Thymus (tissue), 11 donors: ENCODE measurements at regions not wholly inside any gene's neighbourhood (a gene's known extent, or its start where the extent isn't known, plus 50 kb on each side); places are given as distances from the start of the nearest gene placed in this dataset.

Experiments used
- DNase-seq, 9 donors: peaks; one replicate each; pipeline ENCODE4 v3.0.0-alpha.2; 2013; ENCODE audit warnings: low spot score in 9 of 9, low read depth in 6 of 9, missing footprints in 1 of 9
- H3K27ac ChIP-seq, 2 donors: one replicate each; pipeline ENCODE4 v1.5.1; 2013; ENCODE audit warnings: control low read depth in 1 of 2, low read depth in 1 of 2, low read length in 1 of 2, mild to moderate bottlenecking in 1 of 2, moderate library complexity in 1 of 2
- H3K27me3 ChIP-seq, 2 donors: one replicate each; pipeline ENCODE4 v1.5.1; 2013; ENCODE audit warnings: low read length in 1 of 2; ENCODE audit not compliant: control insufficient read depth in 2 of 2, insufficient read depth in 1 of 2
- H3K36me3 ChIP-seq, 2 donors: one replicate each; pipeline ENCODE4 v1.5.1; 2013; ENCODE audit warnings: low read length in 1 of 2, mild to moderate bottlenecking in 1 of 2, moderate library complexity in 1 of 2; ENCODE audit not compliant: control insufficient read depth in 2 of 2, insufficient read depth in 2 of 2
- H3K4me1 ChIP-seq, 2 donors: one replicate each; pipeline ENCODE4 v1.5.1; 2013; ENCODE audit warnings: low read length in 2 of 2; ENCODE audit not compliant: control insufficient read depth in 2 of 2, insufficient read depth in 2 of 2
- H3K4me3 ChIP-seq, 2 donors: one replicate each; pipeline ENCODE4 v1.5.1; 2013; ENCODE audit warnings: low read length in 2 of 2, control low read depth in 1 of 2, mild to moderate bottlenecking in 1 of 2
- H3K9me3 ChIP-seq, 2 donors: one replicate each; pipeline ENCODE4 v1.5.1; 2013; ENCODE audit warnings: low read length in 1 of 2, mild to moderate bottlenecking in 1 of 2; ENCODE audit not compliant: control insufficient read depth in 2 of 2, insufficient read depth in 1 of 2
- WGBS: extraction: QIAGEN DNeasy Blood & Tissue Kit; methylation state at CpG from one replicate; pipeline ENCODE4 v1.1.7; 2013; 5-methylcytosine and 5-hydroxymethylcytosine counted together
- donor health status: healthy.

DNA sequence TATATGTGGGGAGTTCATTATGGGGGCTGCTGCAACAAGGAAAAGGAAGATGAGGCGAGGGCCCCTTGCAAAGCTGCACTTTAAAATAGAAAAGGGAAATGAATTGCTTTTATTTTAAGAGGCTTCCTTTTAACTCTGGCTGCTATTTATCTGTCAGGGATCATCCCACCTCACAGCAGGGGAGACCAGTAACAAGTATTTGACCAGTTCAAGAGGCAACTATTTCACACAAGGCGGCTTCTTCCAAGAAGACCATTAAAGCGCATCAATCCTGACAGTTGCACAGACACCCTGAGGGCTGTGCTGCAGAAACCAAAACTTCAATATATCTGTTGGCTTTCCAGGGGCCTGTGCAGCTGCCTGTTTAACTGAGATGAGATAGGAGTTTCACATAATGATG, 1009.2 kb downstream of the SORCS3 start:
- DNase-seq: no peak
- 58% methylated on average over 3 of the region's 3 CpGs for WGBS
- no peak overlapping the region for H3K27ac ChIP-seq
- H3K4me1 ChIP-seq: no peaks in the 10 kb centered on the region
- H3K27me3 ChIP-seq: no peaks in the 10 kb centered on the region
- no peaks in the 10 kb centered on the region for H3K9me3 ChIP-seq
- no peak overlapping the region for H3K4me3 ChIP-seq
- no peaks in the 10 kb centered on the region for H3K36me3 ChIP-seq

DNA sequence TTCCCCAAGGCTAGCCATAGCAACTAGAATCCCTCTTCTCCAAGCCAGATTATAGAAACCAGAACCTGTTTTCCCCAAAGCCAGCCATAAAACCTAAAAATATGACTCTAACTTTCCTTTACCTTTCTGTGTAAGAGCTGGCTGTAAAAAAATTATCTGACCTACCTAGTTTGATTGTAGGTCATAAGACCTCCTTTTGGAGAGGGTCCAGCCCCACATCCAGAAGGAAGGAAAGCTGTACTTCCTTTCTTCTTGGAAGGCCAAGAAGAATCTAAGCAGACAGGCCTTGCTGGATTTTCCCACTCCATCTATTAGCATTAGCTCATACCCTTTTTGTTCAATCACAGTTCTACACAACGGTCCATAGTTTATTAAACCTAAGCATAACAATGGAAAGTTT, 1006.3 kb downstream of the SORCS3 start:
- no peaks in the 10 kb centered on the region for H3K36me3 ChIP-seq
- H3K4me1 ChIP-seq: no peaks in the 10 kb centered on the region
- DNase-seq: no peak
- 87% methylated on average over 1 of the region's 1 CpG for WGBS
- H3K9me3 ChIP-seq: no peaks in the 10 kb centered on the region
- no peak overlapping the region for H3K27ac ChIP-seq
- H3K27me3 ChIP-seq: no peaks in the 10 kb centered on the region
- no peak overlapping the region for H3K4me3 ChIP-seq

DNA sequence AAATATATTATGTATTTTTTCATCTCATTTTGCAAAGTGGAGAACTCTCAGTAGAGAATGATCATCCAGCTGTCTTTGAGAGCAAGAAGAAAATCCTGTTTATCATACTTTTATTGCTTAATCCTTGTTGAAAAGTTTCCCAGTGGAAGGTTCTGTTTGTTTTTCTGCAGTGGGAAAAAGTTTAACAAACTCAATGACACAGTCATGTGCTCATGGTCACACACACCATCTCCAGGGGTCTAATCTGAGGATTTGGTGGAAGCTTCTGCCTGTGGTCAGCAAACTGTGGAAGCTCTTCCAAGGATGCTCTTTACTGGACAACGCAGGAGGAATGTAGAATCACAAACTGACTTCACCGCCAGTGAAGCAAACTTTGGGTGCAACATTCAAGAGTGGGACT, 1003.9 kb downstream of the SORCS3 start:
- Histone ChIP-seq H3K36me3 (no peaks in the 10 kb centered on the region), H3K9me3 (no peaks in the 10 kb centered on the region), H3K4me1 (no peaks in the 10 kb centered on the region), H3K27me3 (no peaks in the 10 kb centered on the region), H3K4me3 (no peak overlapping the region), H3K27ac (no peak overlapping the region)
- no peak for DNase-seq
- WGBS: 99% methylated on average over 2 of the region's 2 CpGs

DNA sequence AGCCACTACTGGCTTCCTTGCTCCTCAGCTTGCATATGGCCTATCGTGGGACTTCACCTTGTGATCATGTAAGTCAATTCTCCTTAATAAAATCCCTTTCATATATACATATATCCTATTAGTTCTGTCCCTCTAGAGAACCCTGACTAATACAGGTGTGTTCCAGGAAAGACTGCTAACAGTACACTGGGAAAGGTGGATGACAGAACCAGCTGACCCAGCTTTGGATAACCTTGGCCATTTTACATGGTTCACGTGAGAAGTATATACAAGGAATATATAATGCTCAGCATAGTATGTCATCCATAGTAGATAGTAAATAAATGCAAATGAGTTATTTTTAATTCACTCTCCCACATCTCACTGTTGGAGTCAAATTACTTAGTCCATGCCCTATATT, 1003.5 kb downstream of the SORCS3 start:
- Histone ChIP-seq H3K4me3 (no peak overlapping the region), H3K27ac (no peak overlapping the region), H3K27me3 (no peaks in the 10 kb centered on the region), H3K9me3 (no peaks in the 10 kb centered on the region), H3K4me1 (no peaks in the 10 kb centered on the region), H3K36me3 (no peaks in the 10 kb centered on the region)
- no peak for DNase-seq
- WGBS: 91% methylated on average over 2 of the region's 2 CpGs

DNA sequence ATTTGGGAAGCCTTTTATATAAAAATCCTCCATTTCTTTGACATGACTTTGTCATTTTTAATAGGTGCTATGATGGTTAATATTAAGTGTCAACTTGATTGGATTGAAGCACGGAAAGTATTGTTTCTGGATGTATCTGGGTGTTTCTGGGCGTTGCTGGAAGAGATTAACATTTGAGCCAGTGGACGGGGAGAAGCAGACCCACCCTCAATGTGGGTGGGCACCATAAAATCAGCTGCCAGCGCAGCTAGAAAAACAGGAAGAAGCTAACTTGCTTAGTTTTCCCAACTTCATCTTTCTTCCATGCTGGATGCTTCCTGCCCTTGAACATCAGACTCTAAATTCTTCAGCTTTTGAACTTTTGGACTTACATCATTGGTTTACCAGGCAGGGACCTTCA, 1003.0 kb downstream of the SORCS3 start:
- 54% methylated on average over 4 of the region's 4 CpGs for WGBS
- no peak for DNase-seq
- H3K4me3 ChIP-seq: no peak overlapping the region
- no peaks in the 10 kb centered on the region for H3K27me3 ChIP-seq
- no peaks in the 10 kb centered on the region for H3K9me3 ChIP-seq
- H3K27ac ChIP-seq: no peak overlapping the region
- H3K4me1 ChIP-seq: no peaks in the 10 kb centered on the region
- no peaks in the 10 kb centered on the region for H3K36me3 ChIP-seq

DNA sequence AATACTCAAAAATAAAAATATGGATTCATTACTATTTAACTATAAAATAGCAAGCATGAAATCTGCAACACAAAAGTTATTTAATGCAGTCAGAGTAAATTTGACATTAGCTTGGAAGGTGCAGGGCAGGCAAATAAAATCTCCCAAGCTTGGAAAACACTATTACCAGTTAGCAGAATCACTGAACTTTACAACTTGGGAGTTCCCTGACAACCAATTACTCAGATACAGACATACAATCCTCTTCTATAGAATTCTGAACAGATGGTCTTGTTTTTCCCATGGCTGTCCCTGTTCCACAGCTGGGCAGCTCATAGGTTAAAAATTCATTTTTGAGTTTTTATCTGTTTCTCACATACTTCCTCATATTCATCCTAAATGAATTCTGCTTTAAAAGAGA, 1002.6 kb downstream of the SORCS3 start:
- Histone ChIP-seq H3K27ac (no peak overlapping the region), H3K36me3 (no peaks in the 10 kb centered on the region), H3K9me3 (no peaks in the 10 kb centered on the region), H3K4me3 (no peak overlapping the region), H3K27me3 (no peaks in the 10 kb centered on the region), H3K4me1 (no peaks in the 10 kb centered on the region)
- DNase-seq: no peak

DNA sequence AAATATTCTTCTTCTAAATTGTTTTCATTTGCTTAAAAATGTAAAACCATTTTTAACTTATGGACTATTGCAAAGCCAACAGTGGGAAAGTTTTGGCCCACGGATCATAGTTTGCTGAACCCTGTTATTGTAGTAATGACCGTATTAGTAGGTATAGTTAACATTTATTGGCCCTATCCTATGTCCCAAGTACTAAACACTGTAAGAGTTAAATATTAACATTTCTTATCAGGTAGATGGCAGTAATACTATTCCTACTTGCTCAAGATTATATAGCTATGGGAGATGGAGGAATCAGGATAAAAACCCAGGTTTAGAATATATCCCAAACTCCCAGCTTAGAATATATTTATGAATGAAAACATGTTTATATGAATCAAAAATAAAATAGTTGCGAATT, 993.2 kb downstream of the SORCS3 start:
- no peak for DNase-seq
- no peak overlapping the region for H3K4me3 ChIP-seq
- no peak overlapping the region for H3K27ac ChIP-seq
- H3K27me3 ChIP-seq: no peaks in the 10 kb centered on the region
- no peaks in the 10 kb centered on the region for H3K9me3 ChIP-seq
- no peaks in the 10 kb centered on the region for H3K4me1 ChIP-seq
- H3K36me3 ChIP-seq: no peaks in the 10 kb centered on the region
- 90% methylated on average over 3 of the region's 3 CpGs for WGBS

DNA sequence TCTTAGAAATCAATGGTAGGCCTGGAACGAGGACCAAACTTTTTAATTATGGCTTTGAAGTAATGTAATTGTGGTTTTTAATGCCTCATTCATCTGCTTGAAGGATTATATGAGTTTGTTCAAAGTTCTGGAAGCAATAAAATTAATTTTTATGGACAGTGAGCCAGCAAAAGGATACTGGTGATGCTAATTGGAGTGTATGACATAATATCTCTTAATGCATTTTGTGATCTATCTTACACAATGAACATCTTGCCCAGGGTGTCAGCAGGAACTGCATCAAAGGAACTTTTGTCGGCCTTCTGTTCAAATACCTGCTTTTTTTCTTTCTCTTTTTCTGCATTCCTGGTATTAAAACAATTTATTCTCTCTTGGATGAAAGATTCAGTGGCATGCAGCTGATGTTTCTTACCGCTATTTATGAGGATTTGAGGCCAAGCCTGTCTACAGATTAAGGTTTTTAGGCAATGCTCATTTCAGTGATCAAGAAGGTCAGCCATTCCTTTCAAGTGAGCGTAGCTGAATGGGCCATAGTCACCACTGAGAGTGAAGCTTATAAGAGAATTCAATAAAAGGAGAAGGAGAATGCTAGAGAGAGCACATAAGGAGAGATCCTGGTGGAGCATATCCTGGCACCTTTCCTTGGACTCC, 974.8 kb downstream of the SORCS3 start:
- no peaks in the 10 kb centered on the region for H3K4me1 ChIP-seq
- DNase-seq: no peak
- no peaks in the 10 kb centered on the region for H3K36me3 ChIP-seq
- WGBS: 83% methylated on average over 4 of the region's 4 CpGs
- no peaks in the 10 kb centered on the region for H3K27me3 ChIP-seq
- no peaks in the 10 kb centered on the region for H3K9me3 ChIP-seq
- no peak overlapping the region for H3K27ac ChIP-seq
- no peak overlapping the region for H3K4me3 ChIP-seq

DNA sequence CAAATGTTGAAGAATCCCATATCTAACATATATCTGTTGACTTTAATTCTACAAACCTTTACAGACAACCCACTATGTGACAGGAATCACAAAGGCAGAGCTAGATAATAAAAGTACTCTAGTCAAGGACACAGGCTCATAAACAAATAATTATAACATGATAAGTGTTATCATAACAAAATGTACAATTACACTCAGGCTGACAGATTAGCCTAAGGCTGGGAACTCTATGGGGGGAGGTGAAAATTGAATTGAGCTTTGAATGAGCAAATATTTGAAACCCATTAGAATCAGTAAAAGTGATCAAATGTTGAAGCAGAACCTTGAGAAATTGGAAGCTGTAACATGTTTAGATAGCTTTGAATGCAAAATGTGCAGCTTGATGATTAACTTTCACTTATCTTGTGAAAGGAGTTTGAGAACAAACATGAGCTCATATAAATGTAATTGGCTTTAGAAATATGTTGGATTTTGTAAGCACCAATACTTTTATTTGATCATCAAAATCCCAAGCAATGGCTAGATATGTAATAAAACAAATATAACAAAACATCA, 970.2 kb downstream of the SORCS3 start:
- no peaks in the 10 kb centered on the region for H3K27me3 ChIP-seq
- H3K4me1 ChIP-seq: no peaks in the 10 kb centered on the region
- no peak overlapping the region for H3K4me3 ChIP-seq
- DNase-seq: no peak
- no peaks in the 10 kb centered on the region for H3K36me3 ChIP-seq
- H3K27ac ChIP-seq: no peak overlapping the region
- H3K9me3 ChIP-seq: no peaks in the 10 kb centered on the region

DNA sequence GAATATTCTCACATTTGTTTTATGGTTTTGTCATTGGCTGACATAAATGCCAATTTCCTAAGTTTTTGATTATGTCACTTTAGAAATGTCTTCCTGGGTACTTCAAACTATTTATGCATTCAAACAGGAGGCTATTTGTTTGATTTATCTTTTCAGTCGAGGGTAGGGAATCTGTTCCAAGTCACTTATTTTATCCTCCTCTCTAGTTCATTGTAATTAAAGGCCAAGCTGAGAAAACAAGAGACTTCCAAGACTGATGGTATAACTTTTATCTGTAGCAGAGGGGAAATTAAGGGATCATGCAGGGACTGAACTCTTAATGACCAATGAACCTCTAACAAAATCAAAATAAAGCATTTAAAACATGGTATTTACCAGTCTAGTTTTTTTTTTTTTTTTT, 968.4 kb downstream of the SORCS3 start:
- no peaks in the 10 kb centered on the region for H3K9me3 ChIP-seq
- DNase-seq: no peak
- H3K4me3 ChIP-seq: no peak overlapping the region
- no peaks in the 10 kb centered on the region for H3K27me3 ChIP-seq
- no peak overlapping the region for H3K27ac ChIP-seq
- whole genome bisulfite sequencing: 79% methylated on average over 1 of the region's 1 CpG
- no peaks in the 10 kb centered on the region for H3K4me1 ChIP-seq
- H3K36me3 ChIP-seq: no peaks in the 10 kb centered on the region
